GM19238 (cell line): ENCODE measurements at regions not wholly inside any gene's neighbourhood (a gene's known extent, or its start where the extent isn't known, plus 50 kb on each side); places are given as distances from the start of the nearest gene placed in this dataset.

Source experiments
- DNase-seq: peaks from one replicate; pipeline ENCODE4 v3.0.0; 2011; ENCODE audit warnings: low spot score; ENCODE audit not compliant: insufficient read length

GRCh38 chr6:149267513-149268043, 49.9 kb upstream of the TAB2 start:
- DNase-seq, result no peak
